Stromal cell of bone marrow (primary cell): ENCODE measurements at regions not wholly inside any gene's neighbourhood (a gene's known extent, or its start where the extent isn't known, plus 50 kb on each side); places are given as distances from the start of the nearest gene placed in this dataset.

ENCODE experiments used
- DNase-seq: peaks from one replicate; pipeline ENCODE4 v3.0.0-alpha.2; 2012; ENCODE audit warnings: low read depth

DNA sequence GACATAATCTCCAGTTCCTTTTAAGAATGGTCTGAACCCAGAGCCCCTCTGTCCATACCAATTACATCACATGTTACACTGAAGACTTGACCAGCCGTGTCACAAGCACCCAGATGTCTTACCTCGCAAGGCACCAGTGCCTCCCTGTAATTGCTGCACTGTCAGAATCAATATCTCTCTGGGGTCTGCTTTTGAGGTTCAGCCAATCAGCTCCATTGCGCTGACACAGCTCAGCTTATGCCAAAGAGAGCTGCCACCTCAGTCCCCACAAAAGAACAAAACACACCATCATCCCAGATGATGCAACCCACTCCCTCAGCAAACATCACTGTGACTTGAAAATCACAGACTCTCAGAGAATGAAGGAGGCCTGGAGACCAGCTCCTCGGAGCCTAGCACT is 82.5 kb upstream of the SORBS2 start:
- no peak for DNase-seq

DNA sequence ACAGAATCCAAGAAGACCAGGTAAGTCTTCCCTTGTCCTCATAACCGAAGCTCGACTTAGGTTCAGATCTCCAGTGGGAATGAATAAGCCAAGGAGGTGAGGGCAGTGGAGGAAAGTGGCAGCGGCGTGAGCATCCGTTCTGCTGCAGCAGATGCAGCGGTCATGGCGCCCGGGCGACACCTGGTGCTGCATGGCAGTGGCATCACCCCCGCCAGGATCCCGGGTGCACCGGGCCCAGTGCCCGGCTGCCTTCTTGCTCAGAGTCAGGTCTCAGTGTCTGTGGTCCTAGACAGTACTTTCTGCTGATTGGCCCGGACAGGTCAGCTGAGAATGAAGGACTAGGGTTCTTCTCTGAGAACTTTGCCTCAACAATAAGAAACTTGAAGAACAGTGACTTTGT is 83.4 kb upstream of the SORBS2 start:
- no peak for DNase-seq

DNA sequence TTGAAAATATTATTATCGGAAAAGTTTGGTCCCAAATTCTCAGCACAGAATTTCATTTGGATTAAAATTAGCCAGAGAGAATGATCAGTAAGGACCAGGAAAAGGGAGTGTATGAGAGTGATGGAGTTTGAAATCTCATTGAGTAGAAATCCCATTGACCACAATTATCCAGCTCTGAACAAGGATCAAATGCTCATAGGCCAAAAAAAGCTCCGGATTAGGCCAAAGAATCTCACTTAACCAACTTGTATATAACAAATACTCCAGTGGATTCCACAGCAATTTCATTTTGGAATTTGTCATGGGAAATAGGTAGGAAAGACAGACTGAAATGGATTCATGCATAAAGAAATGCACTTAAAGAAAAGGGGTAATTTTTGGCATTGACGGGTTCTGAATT is 83.9 kb upstream of the SORBS2 start:
- DNase-seq, result no peak

- DNase-seq, result no peak
Observed at GRCh38 chr4:185896817-185897488, 85.0 kb upstream of the SORBS2 start.

DNA sequence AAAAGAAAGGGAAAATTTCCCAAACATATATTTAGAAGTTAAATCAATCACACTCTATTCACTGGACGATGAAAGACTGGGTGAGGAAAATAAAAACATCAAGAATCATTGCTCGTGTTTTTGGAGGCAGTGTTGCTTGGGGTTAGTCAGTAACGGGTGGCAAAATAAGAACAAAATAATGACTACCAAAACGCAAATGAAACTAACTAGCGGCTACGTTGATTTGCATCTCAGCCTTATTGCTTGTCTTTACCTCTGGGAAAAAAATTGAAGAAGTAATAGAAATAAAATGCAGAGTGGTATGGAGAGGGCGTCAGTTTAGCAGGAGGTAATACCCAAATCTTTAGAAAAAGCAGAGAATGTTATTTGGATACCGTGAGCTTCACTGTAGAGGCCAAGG is 86.4 kb upstream of the SORBS2 start:
- DNase-seq, result no peak

DNA sequence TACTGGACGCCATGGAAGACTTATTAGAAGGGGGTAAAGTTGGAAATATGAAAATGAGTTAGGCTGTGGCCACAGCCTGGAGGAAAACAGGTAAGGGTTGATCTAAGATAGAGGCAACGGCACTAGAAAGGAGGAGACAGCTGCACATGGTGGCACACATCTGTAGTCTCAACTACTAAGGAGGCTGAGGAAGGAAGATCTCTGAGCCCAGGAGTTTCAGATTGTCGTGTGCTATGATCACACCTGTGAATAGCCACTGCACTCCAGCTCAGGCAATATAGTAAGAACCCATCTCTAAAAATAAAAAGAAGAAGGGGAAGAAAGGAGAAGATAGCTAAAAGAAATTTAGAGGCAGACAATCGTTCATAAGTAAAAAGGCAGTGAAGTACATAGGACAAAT is 87.8 kb upstream of the SORBS2 start:
- DNase-seq, result no peak

- DNase-seq, result no peak
Observed at GRCh38 chr4:185902654-185903053, 90.7 kb upstream of the SORBS2 start.

DNA sequence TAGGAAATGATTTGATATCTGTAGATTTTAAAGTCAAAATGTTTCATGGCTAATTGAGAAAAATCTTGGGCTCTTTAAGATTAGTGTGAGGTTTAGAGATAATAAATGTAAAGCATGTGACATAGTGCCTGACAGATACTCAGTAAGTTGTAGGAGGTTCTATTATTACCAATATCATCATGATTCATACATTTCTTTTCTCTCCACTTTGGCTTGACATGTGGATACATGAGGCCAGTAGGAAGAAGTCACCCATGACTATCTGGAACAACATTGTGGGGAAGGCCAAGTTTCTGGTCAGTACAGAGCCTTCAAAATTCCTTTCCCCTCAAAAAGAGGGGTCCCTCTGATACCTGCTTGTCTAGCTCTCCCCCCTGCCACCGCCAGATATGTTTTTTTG is 91.2 kb upstream of the SORBS2 start:
- DNase-seq, result no peak

DNA sequence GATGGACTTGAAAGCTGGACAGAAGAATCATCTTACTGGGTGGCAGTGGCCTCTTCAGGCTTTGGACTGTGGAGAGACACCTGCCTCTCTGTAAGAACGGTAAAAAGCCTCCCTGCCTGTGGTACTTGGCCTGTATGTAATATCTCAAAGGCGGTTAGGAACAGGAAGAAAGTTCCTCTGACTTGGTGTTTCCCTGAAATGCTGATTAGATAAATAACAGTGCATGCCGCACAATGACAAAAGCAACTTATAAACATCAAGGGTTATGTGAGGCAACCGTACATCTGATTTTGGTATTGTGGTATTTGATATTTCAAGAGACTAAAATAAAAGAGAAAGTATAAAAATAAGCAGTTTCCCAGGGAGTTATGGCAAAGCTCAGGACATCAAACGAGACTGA is 92.4 kb upstream of the SORBS2 start:
- no peak for DNase-seq

DNA sequence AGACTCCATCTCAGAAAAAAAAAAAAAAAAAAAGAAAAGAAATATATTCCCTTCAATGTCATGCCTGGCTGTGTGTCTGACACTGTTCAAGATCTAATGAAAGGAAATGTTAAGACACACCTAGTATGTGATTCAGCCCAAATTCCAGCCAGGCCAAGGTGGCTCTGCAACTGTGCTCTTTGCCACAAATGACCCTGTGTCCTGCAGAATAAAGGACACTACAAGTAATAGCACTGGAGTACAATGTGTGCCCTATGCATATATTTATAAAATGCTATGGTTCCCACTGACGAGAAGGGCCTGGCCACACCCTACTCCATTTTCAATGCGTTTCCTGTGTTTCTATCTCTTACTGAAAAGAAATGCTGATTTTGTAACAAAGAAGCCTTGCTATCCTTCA is 98.0 kb upstream of the SORBS2 start:
- no peak for DNase-seq

GRCh38 chr4:185911556-185912064 is 99.6 kb upstream of the SORBS2 start:
- no peak for DNase-seq

DNA sequence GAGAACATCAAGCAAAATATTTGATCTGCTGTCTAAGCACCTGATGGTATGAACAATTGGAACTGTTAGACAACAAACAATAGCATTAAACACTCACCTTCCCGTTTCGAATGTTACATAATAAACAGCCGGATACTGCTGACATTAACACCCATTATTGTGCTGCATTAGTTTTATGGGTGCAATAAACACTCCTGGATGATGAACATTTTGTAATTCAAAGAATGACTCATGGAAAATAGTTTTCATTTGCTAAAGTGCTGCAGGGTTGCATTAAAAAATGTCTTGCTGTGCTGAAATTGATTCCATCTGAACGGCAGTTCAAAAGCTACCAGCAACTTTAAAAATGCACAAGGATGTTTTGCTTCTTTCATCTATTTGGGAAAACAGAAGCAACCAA is 100.8 kb upstream of the SORBS2 start:
- no peak for DNase-seq

GRCh38 chr4:185914583-185915199 is 102.7 kb upstream of the SORBS2 start:
- DNase-seq, result peak; percentile 72

DNA sequence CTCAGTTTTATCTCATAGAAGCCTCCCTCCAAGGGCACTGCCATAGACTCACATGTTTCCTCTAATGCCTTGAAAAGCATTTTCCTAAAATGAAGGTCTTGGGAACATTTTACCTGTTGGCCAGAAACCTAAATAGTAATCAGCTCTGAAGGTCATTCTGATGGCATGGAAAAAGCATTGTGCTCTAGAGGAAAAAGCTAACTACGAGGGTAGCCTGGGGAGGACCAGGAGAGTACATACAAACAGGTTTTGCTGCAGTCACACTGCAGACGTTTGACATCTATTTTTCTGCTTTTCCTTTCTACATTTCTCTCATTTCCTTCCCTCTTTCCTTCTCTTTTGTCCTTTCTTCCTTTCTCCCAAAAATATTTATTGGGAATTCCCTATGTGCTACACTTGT is 103.3 kb upstream of the SORBS2 start:
- no peak for DNase-seq

GRCh38 chr4:185915817-185916216 is 103.8 kb upstream of the SORBS2 start:
- no peak for DNase-seq

DNA sequence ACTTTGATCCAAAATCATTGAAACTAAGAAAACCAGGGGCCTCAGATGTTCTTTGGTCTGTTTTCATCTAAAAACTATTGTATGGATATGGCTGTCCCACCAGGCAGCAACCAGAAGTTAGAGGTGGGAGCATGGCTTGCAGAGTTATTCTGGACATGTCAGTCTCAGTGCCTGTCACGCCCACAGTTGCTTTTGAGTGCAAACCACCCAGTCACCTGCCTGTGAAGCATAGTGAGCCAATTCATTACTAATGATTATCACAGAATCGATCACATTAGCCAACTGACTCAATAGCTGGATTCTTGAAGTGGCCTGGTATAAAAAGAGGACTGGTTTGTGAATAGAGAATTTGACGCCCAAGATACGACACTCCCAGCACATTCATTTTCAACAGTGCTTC is 104.2 kb upstream of the SORBS2 start:
- no peak for DNase-seq

DNA sequence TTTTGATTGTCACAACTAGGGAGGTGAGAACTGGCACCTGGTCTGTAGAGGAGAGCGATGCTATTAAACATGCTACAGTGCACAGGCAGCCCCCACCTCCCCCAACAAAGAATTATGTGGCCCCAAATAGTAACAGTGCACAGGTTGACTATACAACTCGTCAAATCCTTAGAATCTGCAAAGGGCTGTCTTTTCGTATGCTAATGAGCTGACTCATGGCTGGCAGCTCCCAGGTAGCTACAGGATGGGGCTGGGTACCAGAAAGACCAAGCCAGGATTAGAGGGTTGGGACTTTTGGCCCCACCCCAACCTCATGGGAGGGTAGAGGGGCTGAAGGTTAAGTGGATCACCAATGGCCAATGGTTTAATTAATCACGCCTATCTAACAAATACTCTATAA is 104.7 kb upstream of the SORBS2 start:
- no peak for DNase-seq

GRCh38 chr4:185919107-185919506 is 107.1 kb upstream of the SORBS2 start:
- no peak for DNase-seq

DNA sequence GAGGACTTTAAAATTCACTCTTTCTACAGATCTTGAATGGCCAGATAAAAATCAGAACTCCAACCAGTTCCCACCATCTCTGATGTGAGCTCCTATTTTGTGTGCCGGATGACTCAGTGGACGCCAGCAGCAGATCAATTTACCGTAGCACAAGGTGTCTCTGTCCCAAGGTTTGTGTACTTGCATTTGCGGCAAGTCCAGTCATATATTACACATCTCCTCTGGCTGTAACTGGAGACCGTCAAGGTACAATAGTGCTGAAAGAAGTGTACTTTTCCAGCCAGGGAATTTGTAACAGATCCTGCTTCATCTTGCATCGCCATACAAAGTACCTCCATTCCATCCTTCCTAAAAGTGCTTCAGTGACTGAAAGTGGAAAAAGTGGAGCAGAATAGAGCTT is 108.2 kb upstream of the SORBS2 start:
- DNase-seq, result no peak

DNA sequence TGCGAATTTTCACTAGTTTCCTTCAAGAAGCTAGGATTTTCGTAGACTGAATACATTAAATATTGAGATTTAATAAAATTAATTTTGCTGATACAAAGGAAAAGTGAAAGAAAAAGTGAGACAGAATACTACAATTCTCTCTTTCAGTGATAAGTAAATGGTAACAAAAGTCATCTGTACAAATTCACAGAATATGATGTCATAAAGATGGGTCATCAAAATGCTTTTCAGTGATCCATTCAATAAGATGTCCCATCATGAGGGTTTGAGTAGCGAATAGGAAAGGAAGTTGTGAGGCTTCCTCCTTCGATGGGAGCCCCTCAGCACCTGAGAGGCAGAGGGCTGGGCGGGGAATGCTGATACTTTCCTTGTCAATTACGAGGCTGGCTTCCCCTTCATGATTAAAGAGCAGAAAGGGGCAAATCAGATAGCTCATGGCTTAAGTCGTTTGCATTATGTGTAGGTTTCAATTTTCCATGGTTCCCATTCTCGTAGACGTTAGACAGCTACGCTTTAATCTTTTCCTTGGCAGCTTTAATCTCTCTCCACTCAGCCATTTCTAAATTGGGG is 108.8 kb upstream of the SORBS2 start:
- DNase-seq, result no peak

DNA sequence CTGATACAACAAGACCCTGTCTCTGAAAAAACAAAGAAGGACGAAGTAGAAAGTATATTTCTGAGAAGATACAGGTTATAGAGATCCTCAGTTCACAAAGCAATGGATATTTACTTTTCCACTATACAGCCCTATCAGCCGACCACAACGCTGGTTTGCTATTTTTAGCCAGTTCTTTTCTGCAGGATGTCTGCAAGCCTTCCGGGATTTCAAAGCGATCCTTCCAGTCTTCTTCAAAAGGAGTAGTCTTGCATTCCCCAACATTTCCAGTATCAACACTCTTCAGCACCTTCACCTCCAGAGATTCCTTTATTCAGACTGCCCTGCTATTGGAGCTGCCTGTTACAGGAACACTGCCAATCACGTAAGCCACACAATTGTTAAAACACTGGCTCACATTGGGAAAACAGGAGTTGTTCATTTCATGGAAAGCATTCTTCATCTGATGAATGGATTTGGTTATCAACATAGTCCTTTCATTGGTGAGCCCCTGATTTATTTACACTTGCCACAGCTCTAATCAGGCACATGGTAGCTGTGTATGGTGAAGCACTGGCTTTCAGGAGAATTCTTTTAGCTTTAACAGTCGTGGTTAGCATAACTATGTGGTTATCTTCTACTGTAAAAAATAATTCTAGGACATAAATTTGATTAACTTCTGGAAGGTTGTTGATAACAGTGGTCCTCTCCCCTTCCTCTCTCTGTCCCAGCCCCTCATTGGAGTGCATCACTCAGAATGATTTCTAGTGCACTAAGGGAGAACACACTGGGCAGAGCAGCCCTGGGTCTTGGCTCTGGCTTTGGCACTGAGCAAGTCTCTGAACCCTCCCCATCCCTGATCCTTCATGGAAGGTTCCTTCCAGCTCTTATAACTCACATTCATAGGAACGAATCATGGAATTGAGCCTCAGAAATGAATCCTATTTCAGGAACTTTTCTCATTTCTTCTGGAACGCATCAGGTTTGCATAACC is 109.9 kb upstream of the SORBS2 start:
- no peak for DNase-seq

GRCh38 chr4:185924458-185925044 is 112.6 kb upstream of the SORBS2 start:
- DNase-seq, result no peak
